ENCODE measurements at regions not wholly inside any gene's neighbourhood (a gene's known extent, or its start where the extent isn't known, plus 50 kb on each side); places are given as distances from the start of the nearest gene placed in this dataset.

DNA sequence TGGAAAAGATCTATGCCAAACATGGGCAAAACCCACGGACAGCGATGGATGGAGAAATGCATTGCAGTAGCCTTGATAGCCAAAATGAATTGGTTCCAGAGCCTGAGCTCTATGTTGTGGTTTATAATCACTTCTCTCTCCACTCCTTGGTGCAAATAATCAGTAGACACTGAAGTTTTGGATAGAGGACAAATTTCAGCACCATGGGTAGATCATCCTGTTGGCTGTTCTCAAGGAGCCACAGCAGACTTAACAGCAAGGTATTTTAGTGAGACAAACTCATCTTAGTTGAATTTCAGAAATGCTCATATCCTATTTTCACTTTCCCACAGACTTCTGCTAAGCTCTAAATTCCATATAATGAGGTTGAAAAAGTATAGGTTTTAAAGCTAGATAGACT is 88.3 kb upstream of the CCL1 start:
- TF ChIP-seq, protein P1, sequence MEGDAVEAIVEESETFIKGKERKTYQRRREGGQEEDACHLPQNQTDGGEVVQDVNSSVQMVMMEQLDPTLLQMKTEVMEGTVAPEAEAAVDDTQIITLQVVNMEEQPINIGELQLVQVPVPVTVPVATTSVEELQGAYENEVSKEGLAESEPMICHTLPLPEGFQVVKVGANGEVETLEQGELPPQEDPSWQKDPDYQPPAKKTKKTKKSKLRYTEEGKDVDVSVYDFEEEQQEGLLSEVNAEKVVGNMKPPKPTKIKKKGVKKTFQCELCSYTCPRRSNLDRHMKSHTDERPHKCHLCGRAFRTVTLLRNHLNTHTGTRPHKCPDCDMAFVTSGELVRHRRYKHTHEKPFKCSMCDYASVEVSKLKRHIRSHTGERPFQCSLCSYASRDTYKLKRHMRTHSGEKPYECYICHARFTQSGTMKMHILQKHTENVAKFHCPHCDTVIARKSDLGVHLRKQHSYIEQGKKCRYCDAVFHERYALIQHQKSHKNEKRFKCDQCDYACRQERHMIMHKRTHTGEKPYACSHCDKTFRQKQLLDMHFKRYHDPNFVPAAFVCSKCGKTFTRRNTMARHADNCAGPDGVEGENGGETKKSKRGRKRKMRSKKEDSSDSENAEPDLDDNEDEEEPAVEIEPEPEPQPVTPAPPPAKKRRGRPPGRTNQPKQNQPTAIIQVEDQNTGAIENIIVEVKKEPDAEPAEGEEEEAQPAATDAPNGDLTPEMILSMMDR (IDR thresholded peaks at IDR 0.05 in 8 of 11, conservative IDR thresholded peaks at IDR 0.05 in 3 of 11), result no peak
- no peak for TF ChIP-seq POLR2A (IDR thresholded peaks at IDR 0.05)
